BE2C (cell line): ENCODE measurements at regions not wholly inside any gene's neighbourhood (a gene's known extent, or its start where the extent isn't known, plus 50 kb on each side); places are given as distances from the start of the nearest gene placed in this dataset.

Experiments used
- DNase-seq: peaks from one replicate; pipeline ENCODE4 v3.0.0-alpha.2; 2020
- H3K27me3 ChIP-seq: fragments of 250-450 bp; sonication (Bioruptor Pico); 2 replicates; pipeline ENCODE4 v1.5.1; 2020; ENCODE audit warnings: mild to moderate bottlenecking
- H3K36me3 ChIP-seq: fragments of 250-450 bp; sonication (Bioruptor Pico); 2 replicates; pipeline ENCODE4 v1.5.1; 2020; ENCODE audit warnings: mild to moderate bottlenecking
- H3K4me1 ChIP-seq: fragments of 250-450 bp; sonication (Bioruptor Pico); 2 replicates; pipeline ENCODE4 v1.5.1; 2020
- H3K4me3 ChIP-seq: 2 replicates; pipeline ENCODE4 v1.5.1; 2011; ENCODE audit warnings: low read depth, low read length
- H3K9me3 ChIP-seq: fragments of 250-450 bp; sonication (Bioruptor Pico); 2 replicates; pipeline ENCODE4 v1.5.1; 2020
- TF ChIP-seq, protein P1 (sequence below): IDR thresholded peaks from 2 replicates; pipeline ENCODE4 v1.5.1; 2012; ENCODE audit warnings: mild to moderate bottlenecking, low read depth, low read length

GRCh38 chr21:22743085-22743484 lies 1744.9 kb downstream of the NCAM2 start:
- Histone ChIP-seq H3K4me1 (peaks cover 9% of the 10 kb centered on the region), H3K4me3 (no peak overlapping the region), H3K27me3 (no peaks in the 10 kb centered on the region), H3K9me3 (peaks cover 3% of the 10 kb centered on the region), H3K36me3 (no peaks in the 10 kb centered on the region)
- DNase-seq = peak; percentile 47
- TF ChIP-seq, protein P1, sequence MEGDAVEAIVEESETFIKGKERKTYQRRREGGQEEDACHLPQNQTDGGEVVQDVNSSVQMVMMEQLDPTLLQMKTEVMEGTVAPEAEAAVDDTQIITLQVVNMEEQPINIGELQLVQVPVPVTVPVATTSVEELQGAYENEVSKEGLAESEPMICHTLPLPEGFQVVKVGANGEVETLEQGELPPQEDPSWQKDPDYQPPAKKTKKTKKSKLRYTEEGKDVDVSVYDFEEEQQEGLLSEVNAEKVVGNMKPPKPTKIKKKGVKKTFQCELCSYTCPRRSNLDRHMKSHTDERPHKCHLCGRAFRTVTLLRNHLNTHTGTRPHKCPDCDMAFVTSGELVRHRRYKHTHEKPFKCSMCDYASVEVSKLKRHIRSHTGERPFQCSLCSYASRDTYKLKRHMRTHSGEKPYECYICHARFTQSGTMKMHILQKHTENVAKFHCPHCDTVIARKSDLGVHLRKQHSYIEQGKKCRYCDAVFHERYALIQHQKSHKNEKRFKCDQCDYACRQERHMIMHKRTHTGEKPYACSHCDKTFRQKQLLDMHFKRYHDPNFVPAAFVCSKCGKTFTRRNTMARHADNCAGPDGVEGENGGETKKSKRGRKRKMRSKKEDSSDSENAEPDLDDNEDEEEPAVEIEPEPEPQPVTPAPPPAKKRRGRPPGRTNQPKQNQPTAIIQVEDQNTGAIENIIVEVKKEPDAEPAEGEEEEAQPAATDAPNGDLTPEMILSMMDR = no peak

- TF ChIP-seq, protein P1 = no peak
- no peaks in the 10 kb centered on the region for H3K9me3 ChIP-seq
- no peak overlapping the region for H3K4me3 ChIP-seq
- H3K4me1 ChIP-seq = no peaks in the 10 kb centered on the region; the same call in 1 of the 2 replicates
- no peak for DNase-seq
- no peaks in the 10 kb centered on the region for H3K36me3 ChIP-seq
- H3K27me3 ChIP-seq = no peaks in the 10 kb centered on the region
Observed at GRCh38 chr21:22754746-22755145, 1756.5 kb downstream of the NCAM2 start.

GRCh38 chr21:22758478-22758877 lies 1760.3 kb downstream of the NCAM2 start:
- Histone ChIP-seq H3K9me3 (no peaks in the 10 kb centered on the region), H3K27me3 (no peaks in the 10 kb centered on the region), H3K4me1 (no peaks in the 10 kb centered on the region; the same call in 1 of the 2 replicates), H3K4me3 (no peak overlapping the region), H3K36me3 (no peaks in the 10 kb centered on the region)
- peak; percentile 7 for DNase-seq
- TF ChIP-seq, protein P1 = no peak

DNA sequence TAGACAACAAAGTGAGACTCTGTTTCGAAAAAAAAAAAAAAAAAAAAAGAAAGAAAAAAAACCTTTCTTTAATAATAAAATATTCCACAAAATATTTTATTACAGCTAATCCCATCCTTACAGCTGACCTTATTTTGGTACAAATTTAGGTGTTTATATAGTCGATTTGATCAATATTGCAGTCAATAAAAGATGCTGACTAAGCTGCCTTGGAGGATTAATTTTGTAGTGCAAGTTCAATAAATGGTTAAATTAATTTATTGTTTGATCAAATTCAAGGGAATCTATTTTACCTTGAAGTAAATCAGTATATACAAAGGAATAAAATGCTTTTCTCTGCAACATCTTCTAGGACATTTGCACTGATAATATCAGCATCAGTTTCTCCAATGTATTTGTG lies 1764.3 kb downstream of the NCAM2 start:
- H3K36me3 ChIP-seq = no peaks in the 10 kb centered on the region
- H3K27me3 ChIP-seq = no peaks in the 10 kb centered on the region
- no peak for DNase-seq
- TF ChIP-seq, protein P1 = no peak
- H3K4me3 ChIP-seq = no peak overlapping the region
- no peaks in the 10 kb centered on the region for H3K9me3 ChIP-seq
- no peaks in the 10 kb centered on the region; the same call in 1 of the 2 replicates for H3K4me1 ChIP-seq

GRCh38 chr21:22763442-22763841 lies 1765.2 kb downstream of the NCAM2 start:
- Histone ChIP-seq H3K36me3 (no peaks in the 10 kb centered on the region), H3K4me3 (no peak overlapping the region), H3K9me3 (no peaks in the 10 kb centered on the region), H3K27me3 (no peaks in the 10 kb centered on the region), H3K4me1 (no peaks in the 10 kb centered on the region; the same call in 1 of the 2 replicates)
- TF ChIP-seq, protein P1 = no peak
- no peak for DNase-seq

- H3K9me3 ChIP-seq = no peaks in the 10 kb centered on the region
- no peaks in the 10 kb centered on the region for H3K27me3 ChIP-seq
- no peak overlapping the region for H3K4me3 ChIP-seq
- no peaks in the 10 kb centered on the region for H3K36me3 ChIP-seq
- no peak for DNase-seq
- no peaks in the 10 kb centered on the region for H3K4me1 ChIP-seq
- TF ChIP-seq, protein P1 = no peak
Observed at GRCh38 chr21:22764222-22764621, 1766.0 kb downstream of the NCAM2 start.
